Stimulated activated CD4-positive, alpha-beta T cell treated with anti-CD3 and anti-CD28 coated beads, Interleukin-2, amount 100 ng/mL, for 24 hours (primary cell): ENCODE measurements at regions not wholly inside any gene's neighbourhood (a gene's known extent, or its start where the extent isn't known, plus 50 kb on each side); places are given as distances from the start of the nearest gene placed in this dataset.

ENCODE experiments used
- DNase-seq, 2 donors: peaks; one replicate each; pipeline ENCODE4 v3.0.0-alpha.2; 2020

GRCh38 chr14:101475456-101476257, 85.6 kb upstream of the DIO3 start:
- DNase-seq, result no peak

DNA sequence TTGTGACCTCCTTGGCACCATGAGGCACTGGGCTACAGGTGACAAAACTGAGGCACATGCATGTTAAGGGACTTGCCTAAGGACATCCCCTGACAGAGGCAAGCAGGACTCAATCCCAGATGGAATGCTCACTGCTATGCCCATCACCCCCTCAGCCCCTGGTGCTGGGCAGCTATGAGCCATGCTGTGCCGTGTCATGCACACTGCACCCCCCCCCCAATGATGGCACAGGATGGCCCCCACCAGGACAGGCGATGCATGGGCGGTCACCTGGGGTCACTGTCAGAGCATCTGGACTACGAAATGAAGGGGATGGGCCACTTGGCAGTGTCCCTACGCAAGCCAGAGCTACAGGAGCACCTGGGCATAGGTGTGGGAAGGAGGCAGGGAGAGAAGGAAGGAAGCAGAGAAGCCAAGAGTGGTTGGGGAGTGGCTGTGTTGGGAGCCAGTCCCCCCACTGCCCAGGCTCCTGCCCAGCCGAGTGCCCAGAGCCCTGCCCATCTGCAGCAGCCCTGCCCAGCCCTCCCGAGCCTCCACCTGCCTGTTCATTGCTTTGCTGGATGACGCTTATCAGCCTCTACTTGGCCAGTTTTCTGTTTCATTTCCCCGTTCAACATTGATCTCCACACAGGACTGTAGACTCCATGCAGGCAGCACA, 84.9 kb upstream of the DIO3 start:
- no peak for DNase-seq

- DNase-seq, result no peak
Observed at GRCh38 chr14:101476916-101477553, 84.3 kb upstream of the DIO3 start.

DNA sequence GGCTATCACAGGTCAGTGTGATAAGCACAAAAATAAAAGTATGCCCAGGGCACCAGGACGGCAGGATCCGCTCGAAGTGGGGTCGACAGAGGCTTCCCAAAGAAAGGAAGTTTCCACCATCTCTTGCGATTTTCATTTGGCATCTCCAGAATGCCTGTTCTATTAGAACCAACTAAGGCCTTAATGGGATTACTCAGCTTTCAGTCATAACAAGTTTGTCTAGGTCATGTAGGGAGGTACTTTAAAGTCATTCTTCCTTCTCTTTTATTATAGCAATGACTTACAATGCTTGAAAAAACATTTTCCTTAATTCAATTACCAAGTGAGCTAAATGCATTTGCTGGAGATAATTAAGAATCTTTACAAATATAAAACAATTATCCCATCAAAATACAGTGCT, 83.6 kb upstream of the DIO3 start:
- DNase-seq, result no peak

DNA sequence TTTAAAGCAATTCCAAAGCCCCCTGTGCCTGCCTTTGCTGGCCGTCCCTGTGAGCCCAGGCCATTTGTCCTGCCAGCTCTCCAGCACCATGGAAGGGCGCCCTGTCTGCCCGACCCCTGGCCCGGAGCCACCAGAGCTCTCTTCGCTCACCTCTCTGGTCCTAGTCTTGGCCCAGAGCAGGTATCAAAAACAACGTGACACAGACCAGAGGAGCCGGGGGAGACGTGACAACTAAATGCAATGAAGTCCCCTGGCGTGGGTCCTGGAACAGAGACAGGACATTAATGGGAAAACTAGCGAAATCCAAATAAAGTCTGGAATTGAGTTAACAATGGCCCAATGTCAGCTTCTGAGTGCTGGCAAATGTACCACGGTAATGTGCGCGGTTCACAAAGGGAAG, 83.2 kb upstream of the DIO3 start:
- no peak for DNase-seq

DNA sequence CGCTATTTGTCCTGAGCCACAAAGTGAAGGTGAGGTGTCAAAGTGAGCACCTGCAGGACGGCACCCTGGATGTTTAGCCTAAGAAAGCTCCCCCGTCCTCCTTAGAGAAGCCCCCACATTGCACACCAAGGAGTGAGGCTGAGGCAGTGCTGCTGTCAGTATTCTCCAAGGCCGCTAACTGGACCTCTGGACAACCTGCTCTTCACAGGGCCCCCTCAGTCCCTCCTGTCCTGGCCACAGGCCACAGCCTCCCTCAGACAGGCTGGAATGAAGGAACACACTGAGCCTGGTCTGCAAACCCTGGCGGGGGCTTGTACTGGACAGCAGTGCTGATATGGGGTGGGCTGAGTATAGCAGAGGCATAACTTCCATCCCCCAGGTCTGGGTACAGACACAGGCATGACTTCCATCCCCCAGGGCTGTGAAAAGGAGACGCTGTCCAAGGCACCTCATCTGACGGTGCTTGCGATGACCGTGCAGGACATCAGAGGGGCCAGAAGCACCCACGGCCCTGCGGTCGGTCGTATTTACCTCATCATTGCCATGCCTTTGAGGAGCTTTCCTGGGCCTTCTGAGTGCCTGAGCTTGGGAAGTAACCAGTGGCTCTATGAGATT, 82.4 kb upstream of the DIO3 start:
- no peak for DNase-seq

DNA sequence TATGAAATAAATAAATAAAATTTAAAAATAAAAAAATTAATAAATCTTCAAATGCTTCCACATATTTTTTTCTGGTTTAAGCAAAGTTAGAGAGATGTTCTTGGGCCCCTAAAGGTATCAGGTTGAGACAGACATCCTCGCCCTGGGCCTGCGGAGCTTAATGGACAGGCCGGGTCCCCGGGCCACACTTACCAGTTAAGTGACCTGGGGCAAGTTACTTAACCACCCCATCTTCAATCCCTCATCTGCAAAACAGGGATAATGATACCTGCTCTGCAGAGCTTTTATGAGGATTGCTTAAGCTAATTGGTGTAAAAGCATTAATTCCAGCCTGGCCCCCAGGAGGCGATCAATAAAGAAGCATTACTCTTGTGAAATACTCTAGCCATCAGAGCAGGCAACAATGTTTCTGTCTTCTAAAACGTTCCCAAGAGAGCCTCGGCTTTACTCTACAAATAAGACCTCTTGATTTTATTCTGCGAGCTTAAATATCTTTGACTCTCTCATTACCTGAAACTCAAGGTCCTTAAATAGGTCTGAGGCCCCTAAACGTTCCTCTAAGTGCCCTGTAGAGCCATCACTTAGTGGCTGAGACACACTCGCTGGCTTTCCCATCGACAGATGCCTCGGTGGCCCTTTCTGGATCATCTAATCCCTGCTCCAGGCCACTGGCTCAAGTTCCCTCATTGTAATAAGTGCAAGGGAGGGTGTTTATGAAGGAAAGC, 81.1 kb upstream of the DIO3 start:
- no peak for DNase-seq

GRCh38 chr14:101480747-101481530, 80.4 kb upstream of the DIO3 start:
- DNase-seq, result no peak

DNA sequence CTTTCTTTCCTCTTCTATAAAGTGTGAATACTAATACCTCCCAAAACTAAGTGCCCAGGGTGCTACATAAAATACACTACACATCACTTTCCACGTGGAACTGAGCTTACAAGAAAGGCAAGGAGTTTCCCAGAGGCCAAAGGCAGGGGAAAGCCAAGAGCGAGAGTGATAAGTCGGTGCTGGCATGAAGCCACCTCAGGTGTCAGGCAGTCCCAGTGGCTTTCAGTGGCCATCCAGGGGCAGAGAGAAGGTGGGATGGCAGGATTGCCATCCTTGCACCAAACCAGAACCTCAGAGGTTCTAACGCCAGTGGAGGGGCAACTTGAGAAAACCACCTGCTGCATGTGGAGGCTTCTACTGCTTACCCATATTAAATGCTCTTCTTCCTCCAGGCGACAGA, 79.7 kb upstream of the DIO3 start:
- DNase-seq, result no peak

DNA sequence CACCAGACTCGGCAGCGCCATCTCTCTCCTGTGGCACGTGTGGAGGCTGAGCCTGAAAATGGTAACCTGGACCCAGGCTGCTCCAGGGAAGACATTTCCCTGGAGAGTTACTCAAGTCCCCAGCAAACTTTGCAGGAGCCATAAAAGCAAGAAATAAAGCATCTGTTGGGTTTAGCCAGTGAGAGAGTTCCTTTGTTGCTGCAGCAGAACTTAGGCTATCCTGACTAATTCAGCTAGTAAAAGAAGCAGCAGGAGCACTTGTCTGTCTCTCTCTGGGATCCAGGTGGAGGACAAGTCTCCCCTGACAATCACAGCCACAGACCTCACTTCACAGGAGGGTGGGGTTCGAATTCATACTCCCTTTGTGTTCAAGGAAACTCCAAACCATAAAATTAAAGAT, 79.2 kb upstream of the DIO3 start:
- DNase-seq, result no peak

DNA sequence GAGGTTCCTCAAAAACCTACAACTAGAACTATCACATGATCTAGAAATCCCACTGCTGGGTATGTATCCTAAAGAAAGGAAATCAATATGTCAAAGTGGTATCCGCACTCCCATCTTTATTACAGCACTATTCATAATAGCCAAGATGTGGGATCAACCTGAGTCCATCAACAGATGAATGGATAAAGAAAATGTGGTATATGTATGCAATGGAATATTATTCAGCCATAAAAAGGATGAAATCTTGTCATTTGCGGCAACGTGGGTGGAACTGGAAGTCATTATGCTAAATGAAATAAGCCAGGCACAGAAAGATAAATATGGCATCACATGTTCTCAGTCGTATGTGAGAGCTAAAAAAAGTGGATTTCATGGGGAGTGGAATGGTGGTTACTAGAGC, 77.5 kb upstream of the DIO3 start:
- DNase-seq, result no peak

DNA sequence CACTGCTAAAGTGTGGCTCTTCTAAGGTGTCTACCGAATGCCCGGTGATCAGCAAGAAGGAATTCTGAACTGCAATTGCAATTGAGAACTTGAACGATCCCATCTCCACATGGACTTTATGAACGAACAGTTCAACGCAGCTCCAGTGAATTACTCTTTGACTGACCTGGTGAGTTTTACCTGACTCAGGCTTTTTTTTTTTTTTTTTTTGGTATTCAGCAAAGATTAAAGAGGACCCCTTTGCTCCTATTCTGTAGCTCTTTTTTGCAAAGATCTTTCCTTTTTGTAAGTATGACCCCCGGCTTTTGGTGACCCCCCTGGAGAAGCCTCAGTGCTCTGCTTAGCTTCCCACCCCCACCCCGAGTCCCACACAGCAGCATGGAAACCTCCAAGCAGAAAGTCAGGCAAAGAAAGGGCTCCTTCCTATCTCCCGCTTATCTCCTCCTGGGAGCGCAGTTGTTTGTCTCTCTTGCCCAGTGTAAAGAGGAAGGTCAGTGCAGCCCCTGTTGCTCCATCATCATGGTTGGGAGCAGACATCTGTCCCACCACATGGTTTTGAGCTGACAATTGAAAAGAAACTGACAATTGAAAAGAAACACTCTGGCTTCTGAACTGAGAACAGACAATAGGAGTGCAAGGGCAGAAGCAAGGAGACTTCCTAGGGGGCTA, 72.1 kb upstream of the DIO3 start:
- no peak for DNase-seq

DNA sequence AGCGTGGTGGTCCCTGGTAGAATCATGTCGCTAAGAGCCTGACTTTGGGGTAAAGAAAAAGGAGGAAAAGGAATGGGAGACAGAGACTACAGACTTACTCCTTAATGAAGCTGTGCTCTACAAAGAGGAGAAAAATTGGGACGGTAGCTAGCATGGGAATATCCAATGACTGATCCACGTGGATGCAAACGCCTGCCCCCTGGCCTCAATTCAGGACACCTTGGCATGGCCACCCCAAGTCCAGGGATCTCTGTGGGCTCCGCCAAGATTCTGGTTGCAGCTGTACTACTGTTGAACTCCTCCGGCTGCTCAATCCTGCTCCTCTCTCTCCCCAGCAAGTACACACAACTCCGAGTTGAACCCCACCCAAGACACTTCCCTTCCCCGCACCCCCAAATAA, 70.5 kb upstream of the DIO3 start:
- no peak for DNase-seq

GRCh38 chr14:101491841-101492240, 69.5 kb upstream of the DIO3 start:
- DNase-seq, result no peak

- no peak for DNase-seq
Observed at GRCh38 chr14:101492716-101493115, 68.6 kb upstream of the DIO3 start.

DNA sequence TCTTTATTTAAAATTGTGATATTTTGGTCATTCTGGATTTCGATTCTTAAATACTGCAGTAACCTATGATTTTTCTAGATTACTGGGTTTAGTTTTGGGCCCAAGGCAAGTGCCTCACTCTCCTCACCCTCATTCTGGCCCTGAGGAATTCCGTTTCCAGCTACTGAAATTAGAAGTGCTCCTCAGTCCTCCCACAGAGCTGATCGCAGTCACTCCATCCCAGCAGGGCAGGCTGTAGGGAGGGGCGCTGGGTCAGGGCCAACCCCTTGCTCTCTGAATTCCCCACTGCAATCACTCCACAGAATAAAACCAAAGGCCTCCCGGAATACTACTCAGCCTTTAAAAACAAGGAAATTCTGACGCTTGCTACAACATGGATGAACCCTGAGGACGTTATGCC, 66.5 kb upstream of the DIO3 start:
- DNase-seq, result no peak

DNA sequence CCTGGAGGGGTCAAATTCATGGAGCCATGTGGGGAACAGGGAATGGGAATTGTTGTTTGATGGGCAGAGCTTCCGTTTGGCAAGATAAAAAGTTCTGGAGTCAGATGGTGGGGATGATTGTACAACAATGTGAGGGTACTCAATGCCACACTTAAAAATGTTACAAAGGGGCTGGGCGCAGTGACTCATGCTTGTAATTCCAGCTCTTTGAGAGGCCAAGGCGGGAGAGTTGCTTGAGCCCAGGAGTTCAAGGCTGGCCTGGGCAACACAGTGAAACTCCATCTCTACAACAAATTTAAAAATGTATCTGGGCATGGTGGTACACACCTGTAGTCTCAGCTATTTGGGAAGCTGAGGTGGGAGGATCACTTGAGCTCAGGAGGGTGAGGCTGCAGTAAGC, 66.0 kb upstream of the DIO3 start:
- DNase-seq, result no peak

DNA sequence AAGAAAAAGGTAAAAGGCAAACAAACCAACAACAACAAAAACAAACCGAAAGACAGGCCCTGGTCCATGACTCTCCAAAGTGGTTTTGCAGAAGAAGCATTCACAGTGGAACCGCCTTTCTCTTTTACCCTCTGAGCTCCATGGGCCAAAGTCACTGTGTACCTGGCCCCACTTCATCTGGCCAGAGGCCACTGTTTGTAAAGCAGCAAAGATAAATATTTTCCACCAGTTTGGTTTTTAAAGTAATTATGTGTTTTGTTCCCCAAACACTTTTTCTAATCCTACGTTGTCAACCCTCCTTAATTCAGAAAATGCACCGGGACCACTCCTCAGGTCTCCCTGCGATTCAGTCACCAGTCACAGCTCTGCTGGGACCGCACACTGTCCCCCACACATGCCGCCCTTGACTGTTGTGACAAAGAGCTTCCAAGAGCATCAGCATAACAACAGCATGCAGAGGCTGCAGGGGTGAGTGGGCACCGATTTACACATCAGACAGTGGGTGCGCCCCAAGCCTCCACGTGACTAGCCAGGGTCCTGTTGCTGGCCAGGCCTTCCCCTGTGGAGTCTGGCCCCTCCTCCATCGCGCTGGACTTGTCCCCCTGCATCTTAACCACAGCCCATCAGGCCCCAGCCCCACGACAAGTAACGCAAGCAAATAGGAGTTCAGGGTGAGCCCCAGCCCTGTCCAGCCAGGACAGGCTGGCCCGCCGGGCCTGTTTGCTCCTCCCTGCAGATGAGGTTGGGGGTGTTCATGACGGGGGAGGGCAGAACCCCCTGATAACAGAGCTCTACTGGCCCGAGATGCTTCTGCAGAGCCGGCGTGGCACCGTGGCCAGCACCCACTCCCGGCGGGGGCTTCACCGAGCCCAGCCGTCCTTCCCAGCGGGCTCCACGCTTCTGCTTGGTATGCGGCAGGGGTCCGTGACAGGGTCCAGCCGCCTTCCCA, 65.2 kb upstream of the DIO3 start:
- DNase-seq, result no peak

GRCh38 chr14:101496776-101497683, 64.3 kb upstream of the DIO3 start:
- DNase-seq, result no peak
